ENCODE measurements at regions not wholly inside any gene's neighbourhood (a gene's known extent, or its start where the extent isn't known, plus 50 kb on each side); places are given as distances from the start of the nearest gene placed in this dataset.

GRCh38 chr2:43090317-43090716, 136.1 kb downstream of the ZFP36L2 start:
- TF ChIP-seq, protein P1, sequence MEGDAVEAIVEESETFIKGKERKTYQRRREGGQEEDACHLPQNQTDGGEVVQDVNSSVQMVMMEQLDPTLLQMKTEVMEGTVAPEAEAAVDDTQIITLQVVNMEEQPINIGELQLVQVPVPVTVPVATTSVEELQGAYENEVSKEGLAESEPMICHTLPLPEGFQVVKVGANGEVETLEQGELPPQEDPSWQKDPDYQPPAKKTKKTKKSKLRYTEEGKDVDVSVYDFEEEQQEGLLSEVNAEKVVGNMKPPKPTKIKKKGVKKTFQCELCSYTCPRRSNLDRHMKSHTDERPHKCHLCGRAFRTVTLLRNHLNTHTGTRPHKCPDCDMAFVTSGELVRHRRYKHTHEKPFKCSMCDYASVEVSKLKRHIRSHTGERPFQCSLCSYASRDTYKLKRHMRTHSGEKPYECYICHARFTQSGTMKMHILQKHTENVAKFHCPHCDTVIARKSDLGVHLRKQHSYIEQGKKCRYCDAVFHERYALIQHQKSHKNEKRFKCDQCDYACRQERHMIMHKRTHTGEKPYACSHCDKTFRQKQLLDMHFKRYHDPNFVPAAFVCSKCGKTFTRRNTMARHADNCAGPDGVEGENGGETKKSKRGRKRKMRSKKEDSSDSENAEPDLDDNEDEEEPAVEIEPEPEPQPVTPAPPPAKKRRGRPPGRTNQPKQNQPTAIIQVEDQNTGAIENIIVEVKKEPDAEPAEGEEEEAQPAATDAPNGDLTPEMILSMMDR (conservative IDR thresholded peaks at IDR 0.05; ENCODE audit: low read length) = no peak
- no peak for TF ChIP-seq EZH2phosphoT487 (IDR thresholded peaks at IDR 0.05; ENCODE audit: borderline replicate concordance)

Measured in Loucy (cell line).